SU-DHL-6 (cell line): ENCODE measurements at regions not wholly inside any gene's neighbourhood (a gene's known extent, or its start where the extent isn't known, plus 50 kb on each side); places are given as distances from the start of the nearest gene placed in this dataset.

Experiments used
- H2AFZ ChIP-seq: fragments of 200-600 bp; sonication (generic); 2 replicates; pipeline ENCODE4 v1.6.1; 2014; ENCODE audit warnings: low read depth, mild to moderate bottlenecking, moderate library complexity, mixed read lengths, antibody characterized with exemption, low read length; ENCODE audit not compliant: severe bottlenecking
- H3F3A ChIP-seq: fragments of 200-600 bp; shearing (Covaris generic); 2 replicates; pipeline ENCODE4 v1.6.0; 2016; ENCODE audit warnings: antibody characterized with exemption, mild to moderate bottlenecking; ENCODE audit not compliant: insufficient read depth
- H3K27ac ChIP-seq: fragments of 200-600 bp; sonication (generic); 2 replicates; pipeline ENCODE4 v1.5.1; 2016; ENCODE audit warnings: low read depth, mild to moderate bottlenecking, low read length, moderate library complexity, mixed read lengths
- H3K27me3 ChIP-seq: fragments of 200-600 bp; sonication (generic), shearing (Covaris generic); 2 replicates; pipeline ENCODE4 v1.6.0; 2014; ENCODE audit warnings: mild to moderate bottlenecking, low read length
- H3K36me3 ChIP-seq: fragments of 200-600 bp; sonication (generic); 2 replicates; pipeline ENCODE4 v1.6.1; 2014; ENCODE audit warnings: mild to moderate bottlenecking, low read length, mixed read lengths
- H3K4me2 ChIP-seq: fragments of 300-600, 200-600 bp; shearing (Covaris generic), sonication (generic); 2 replicates; pipeline ENCODE4 v1.6.0; 2014; ENCODE audit warnings: low read length, low read depth, mild to moderate bottlenecking; ENCODE audit not compliant: poor library complexity, severe bottlenecking
- H3K4me3 ChIP-seq: fragments of 200-600 bp; sonication (generic); 2 replicates; pipeline ENCODE4 v1.5.1; 2014; ENCODE audit warnings: antibody characterized with exemption, low read length, mild to moderate bottlenecking, mixed read lengths; ENCODE audit not compliant: insufficient read depth, poor library complexity, severe bottlenecking
- H3K79me2 ChIP-seq: fragments of 200-600 bp; sonication (generic); 2 replicates; pipeline ENCODE4 v1.6.1; 2014; ENCODE audit warnings: mild to moderate bottlenecking, low read length, moderate library complexity; ENCODE audit not compliant: insufficient read depth
- H3K9ac ChIP-seq: fragments of 200-600 bp; sonication (generic); 2 replicates; pipeline ENCODE4 v1.7.0; 2014; ENCODE audit warnings: mild to moderate bottlenecking, low read length
- H3K9me2 ChIP-seq: fragments of 200-600 bp; sonication (generic); replicated peaks from 2 replicates; pipeline ENCODE4 v1.6.1; 2014; ENCODE audit warnings: low read length; ENCODE audit not compliant: insufficient read depth
- H3K9me3 ChIP-seq: fragments of 200-600 bp; sonication (generic); 2 replicates; pipeline ENCODE4 v1.6.1; 2014; ENCODE audit warnings: low read length, mixed read lengths; ENCODE audit not compliant: insufficient read depth
- H4K20me1 ChIP-seq: fragments of 200-600 bp; sonication (generic); 2 replicates; pipeline ENCODE4 v1.6.1; 2014; ENCODE audit warnings: low read depth, mild to moderate bottlenecking, antibody characterized with exemption, low read length, moderate library complexity, mixed read lengths
- CTCF ChIP-seq: fragments of 200-600 bp; sonication (generic); IDR thresholded peaks from one replicate; pipeline ENCODE4 v1.5.1; 2017; ENCODE audit warnings: antibody characterized with exemption, mild to moderate bottlenecking, low read length, moderate library complexity; ENCODE audit not compliant: insufficient read depth, poor library complexity, severe bottlenecking
- EZH2phosphoT487 ChIP-seq: fragments of 200-600 bp; sonication (generic), shearing (Covaris generic); conservative IDR thresholded peaks from 2 replicates; pipeline ENCODE4 v1.6.1; 2018; ENCODE audit warnings: mild to moderate bottlenecking, antibody characterized with exemption, low read length, moderate library complexity, mixed read lengths

- no peak overlapping the region for H3K4me2 ChIP-seq
- no peaks in the 10 kb centered on the region for H3K9me2 ChIP-seq
- TF ChIP-seq EZH2phosphoT487 = no peak
- no peak for TF ChIP-seq CTCF
These were observed 444.7 kb upstream of the TENM3 start for GRCh38 chr4:181798536-181798935.

GRCh38 chr4:181799561-181800069 lies 443.6 kb upstream of the TENM3 start:
- no peaks in the 10 kb centered on the region for H3K36me3 ChIP-seq
- no peaks in the 10 kb centered on the region for H3K9me2 ChIP-seq
- no peak overlapping the region for H3K4me2 ChIP-seq
- H3F3A ChIP-seq = no peaks in the 10 kb centered on the region
- no peaks in the 10 kb centered on the region for H4K20me1 ChIP-seq
- H3K79me2 ChIP-seq = no peaks in the 10 kb centered on the region
- H3K4me3 ChIP-seq = no peak overlapping the region
- no peak overlapping the region for H3K27ac ChIP-seq
- TF ChIP-seq EZH2phosphoT487 = no peak
- no peak for TF ChIP-seq CTCF
- no peaks in the 10 kb centered on the region for H3K9me3 ChIP-seq
- H3K27me3 ChIP-seq = no peaks in the 10 kb centered on the region
- no peak overlapping the region for H2AFZ ChIP-seq
- no peak overlapping the region for H3K9ac ChIP-seq

More at GRCh38 chr4:181798536-181798935, 444.7 kb upstream of the TENM3 start:
- Histone ChIP-seq H4K20me1 (no peaks in the 10 kb centered on the region), H3K9me3 (no peaks in the 10 kb centered on the region), H2AFZ (no peak overlapping the region), H3K36me3 (no peaks in the 10 kb centered on the region), H3K79me2 (no peaks in the 10 kb centered on the region), H3K4me3 (no peak overlapping the region), H3K27ac (no peak overlapping the region), H3K9ac (no peak overlapping the region), H3F3A (no peaks in the 10 kb centered on the region), H3K27me3 (no peaks in the 10 kb centered on the region)

GRCh38 chr4:181802207-181802606 lies 441.0 kb upstream of the TENM3 start:
- H3K4me2 ChIP-seq = no peak overlapping the region
- no peaks in the 10 kb centered on the region for H4K20me1 ChIP-seq
- H3K9me2 ChIP-seq = no peaks in the 10 kb centered on the region
- no peak for TF ChIP-seq EZH2phosphoT487
- no peak for TF ChIP-seq CTCF
- no peaks in the 10 kb centered on the region for H3F3A ChIP-seq
- H3K36me3 ChIP-seq = no peaks in the 10 kb centered on the region
- no peak overlapping the region for H3K9ac ChIP-seq
- no peaks in the 10 kb centered on the region for H3K79me2 ChIP-seq
- no peak overlapping the region for H3K4me3 ChIP-seq
- no peak overlapping the region for H2AFZ ChIP-seq
- H3K27me3 ChIP-seq = no peaks in the 10 kb centered on the region
- H3K9me3 ChIP-seq = no peaks in the 10 kb centered on the region
- H3K27ac ChIP-seq = no peak overlapping the region
